NCI-H1694 (cell line): ENCODE measurements at regions not wholly inside any gene's neighbourhood (a gene's known extent, or its start where the extent isn't known, plus 50 kb on each side); places are given as distances from the start of the nearest gene placed in this dataset.
"Not testable (repeated sequence)": the region's sequence is repeated elsewhere in the genome, so short reads cannot be mapped to it uniquely, and the experiment has no call there.

Experiments
- DNase-seq: peaks from one replicate; lab custom pipeline; 2025; lab: John Stamatoyannopoulos, UW

DNA sequence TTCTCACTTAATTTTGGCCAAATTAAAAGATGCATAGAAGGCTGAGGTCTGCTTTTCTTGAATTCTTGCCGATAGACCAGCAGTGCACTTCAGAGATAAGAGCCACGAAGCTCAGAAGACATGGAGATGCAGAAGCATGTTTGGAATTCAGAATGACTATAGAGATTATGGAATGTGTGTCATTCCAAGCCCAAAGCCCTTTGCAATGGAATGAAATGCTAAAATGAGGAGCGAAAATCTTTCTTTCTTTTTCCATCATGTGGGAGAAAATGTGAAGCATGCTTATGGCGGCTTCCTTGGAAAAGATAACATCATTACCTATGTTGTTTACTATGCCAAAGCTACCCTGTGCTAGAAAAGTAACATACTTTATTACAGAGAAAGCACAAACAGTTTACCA, 257.0 kb upstream of the RNF32 start:
- DNase-seq = no peak

DNA sequence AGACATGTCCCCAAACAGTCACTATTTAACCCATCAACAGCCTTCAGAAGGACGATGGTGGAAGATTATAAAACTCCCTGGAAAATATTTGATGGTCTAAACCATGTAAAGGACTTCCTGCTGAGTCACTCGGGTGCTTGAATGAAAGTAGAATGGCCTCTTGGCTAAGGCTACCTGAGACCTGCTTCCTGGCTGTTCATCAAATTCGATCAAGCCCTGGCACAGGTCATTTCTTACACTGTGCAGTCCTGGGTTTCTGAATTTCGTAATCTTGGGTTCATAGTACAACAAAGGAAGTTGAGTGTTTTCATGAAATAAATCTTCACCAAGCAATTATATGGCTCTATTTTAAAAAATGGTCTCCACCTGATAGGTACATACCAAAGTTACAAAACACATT, 260.3 kb upstream of the RNF32 start:
- no peak for DNase-seq

DNA sequence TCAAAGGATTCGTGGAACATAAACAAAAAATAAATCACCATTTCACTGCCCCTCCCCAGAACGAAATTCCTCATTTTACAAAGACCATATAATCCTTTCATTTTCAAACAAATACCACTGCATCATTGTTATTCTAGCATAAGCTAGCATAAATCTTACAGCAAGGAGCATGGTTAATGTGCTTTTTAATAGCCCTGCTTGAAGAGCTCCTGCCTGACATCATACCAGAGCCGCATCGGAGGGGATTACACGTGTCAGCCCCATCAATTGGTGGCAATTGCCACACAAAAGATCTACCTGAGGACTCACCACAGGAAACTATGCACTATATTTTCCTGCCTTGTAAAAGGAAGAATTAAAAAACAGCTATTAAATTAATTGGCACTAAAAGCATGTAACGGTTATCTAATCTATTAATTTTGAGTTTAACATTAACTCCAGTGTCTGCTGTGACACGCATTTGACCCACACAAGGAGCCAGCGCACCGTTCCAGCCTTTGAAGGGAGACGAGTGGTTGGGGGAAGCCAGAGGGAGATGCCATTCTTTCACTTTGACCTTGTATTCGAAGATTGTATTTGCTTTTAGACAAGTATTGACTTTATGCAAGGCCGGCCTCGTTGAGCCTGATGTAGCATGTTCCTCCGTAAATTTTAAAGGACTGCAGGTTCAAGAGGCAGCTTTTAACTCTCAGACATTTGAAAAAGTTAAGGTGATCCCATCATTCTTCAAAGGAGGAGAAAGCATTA, 261.1 kb upstream of the RNF32 start:
- no peak for DNase-seq

DNA sequence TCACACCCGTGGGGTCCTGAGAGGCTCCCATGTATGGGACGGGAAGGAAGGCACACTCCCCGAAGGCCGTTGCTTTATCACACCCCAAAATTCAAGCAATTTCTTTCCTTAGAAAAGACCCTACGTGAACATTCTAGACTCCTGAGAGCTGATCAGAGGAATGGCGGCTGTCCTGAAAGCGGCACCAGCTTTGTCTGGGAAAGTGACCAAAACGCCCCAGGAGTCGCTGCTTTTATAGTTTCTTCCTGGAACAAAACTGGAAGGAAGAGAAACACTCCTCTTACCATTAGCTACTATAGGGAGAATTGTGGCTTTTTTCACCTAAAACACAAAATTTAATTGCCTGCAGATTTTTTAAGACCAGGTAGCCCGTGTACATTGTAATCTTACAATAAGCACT, 261.8 kb upstream of the RNF32 start:
- no peak for DNase-seq

DNA sequence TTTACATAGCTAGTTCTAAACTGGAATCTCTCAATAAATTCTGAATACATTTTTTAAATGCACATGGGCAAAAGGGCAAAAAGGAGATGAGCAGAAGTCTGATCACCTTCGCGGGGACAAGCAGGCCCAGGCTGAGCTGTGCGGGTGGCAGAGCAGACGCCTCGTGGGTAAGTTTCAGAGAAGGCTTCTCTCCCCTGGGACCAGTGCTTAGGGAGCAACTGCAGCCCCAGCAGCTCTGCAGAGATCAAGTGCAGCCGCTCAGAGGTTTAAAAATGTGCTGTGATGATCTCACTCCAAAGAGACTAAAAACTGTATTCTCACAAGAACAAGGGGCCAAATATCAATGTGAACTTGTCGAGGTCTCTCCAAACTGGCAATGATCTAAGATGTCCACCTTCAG, 264.3 kb upstream of the RNF32 start:
- DNase-seq = no peak

DNA sequence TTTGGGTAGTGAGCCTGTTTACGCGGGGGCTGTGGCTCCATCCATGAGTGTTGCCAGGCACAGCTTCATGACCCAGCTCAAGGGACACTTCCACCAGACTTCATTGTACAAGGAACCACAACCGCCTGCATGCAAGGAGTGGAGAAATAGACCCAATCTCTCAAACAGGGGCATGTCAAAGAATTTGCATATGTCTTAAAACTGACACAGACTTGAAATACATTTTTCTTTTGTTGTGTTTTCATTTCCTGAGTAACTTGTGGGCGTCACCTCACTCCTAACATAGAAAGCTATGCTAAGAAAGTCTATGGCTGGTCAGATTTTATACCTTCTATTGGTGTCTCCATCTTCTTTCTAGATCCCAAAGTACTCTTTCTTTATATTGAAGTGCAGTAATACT, 266.2 kb upstream of the RNF32 start:
- no peak for DNase-seq

DNA sequence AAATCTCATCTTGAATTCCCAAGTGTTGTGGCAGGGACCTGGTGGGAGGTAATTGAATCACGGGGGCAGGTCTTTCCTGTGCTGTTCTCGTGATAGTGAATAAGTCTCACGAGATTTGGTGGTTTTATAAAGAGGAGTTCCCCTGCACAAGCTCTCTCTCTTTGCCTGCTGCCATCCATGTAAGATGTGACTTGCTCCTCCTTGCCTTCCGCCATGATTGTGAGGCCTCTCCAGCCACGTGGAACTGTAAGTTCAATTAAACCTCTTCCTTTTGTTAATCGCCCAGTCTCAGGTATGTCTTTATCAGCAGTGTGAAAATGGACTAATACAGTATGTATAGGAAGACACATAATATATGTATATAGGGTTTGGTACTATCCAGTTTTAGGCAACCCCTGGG, 270.6 kb upstream of the RNF32 start:
- not testable (repeated sequence) for DNase-seq

DNA sequence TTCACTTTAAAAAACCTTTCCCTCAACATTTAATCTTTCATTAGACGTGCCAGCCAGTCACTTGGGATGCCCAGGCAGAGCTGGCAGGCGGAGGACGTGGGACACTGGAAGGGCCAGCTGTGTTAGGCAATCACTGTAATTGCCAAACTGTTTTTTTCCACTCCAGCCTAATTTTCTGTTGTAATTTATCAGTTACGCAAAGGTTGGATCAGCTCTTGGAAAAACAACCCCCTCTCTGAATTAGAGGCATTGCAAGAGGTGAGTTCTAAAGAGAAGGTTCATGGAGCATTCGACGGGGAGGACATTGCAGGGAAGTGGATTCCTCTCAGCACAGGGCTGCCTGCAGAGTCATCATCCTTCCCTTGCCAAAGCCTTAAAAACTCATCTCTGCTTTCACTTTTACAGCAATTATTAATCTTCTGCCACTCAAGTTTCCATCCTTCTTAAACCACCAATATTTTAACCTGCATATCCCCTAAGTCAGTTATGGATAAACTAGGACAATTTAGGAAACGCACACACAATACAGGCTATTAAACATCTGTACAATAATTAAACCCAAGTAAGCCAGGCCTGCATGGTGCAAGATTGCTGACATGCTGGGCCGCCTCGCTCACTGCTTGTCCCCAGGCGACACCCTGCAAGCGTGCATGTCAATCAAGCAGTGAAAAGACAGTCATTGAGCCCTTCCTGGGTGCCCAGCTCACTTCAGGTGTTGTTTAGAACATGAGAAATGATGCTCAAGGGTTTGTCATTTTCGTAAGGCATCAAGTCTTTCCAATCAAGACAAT, 272.3 kb upstream of the RNF32 start:
- no peak for DNase-seq

DNA sequence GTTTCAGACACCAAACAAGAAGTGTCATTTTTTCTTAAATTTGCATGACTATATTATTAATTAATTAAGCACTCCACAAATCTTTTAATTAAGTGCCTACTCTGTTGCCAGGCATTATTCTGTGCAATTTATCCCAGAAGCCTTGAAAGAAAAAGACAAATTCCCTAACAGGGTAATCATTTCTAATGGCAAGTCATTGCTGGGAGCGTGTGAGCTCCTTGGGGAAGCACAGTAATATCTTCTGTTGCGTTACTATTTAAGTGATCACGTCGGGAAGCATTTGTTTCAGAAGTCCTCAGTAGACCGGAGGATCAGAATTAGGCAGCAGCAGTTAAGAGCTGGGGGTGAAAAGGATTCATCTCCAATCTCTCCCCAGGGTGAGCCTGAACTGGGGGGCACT, 276.8 kb upstream of the RNF32 start:
- no peak for DNase-seq

DNA sequence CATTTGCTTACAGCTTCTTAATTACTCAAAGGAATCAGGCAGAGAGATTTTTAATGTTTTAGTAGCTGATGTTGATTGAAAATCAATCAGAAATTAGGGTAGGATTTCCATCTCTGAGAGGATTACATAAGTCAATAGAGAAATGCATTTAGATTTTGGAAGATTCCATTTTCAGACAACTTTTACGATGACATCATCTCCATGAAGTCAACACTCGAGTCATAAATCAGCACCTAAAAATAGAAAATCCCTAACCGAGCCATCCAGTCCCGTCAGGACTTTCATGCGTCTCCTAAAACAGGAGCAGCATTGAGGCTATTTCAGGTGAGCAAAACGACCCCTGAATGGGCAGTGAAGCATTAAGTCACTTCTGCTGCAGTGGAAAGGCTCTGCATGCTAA, 279.7 kb upstream of the RNF32 start:
- no peak for DNase-seq

DNA sequence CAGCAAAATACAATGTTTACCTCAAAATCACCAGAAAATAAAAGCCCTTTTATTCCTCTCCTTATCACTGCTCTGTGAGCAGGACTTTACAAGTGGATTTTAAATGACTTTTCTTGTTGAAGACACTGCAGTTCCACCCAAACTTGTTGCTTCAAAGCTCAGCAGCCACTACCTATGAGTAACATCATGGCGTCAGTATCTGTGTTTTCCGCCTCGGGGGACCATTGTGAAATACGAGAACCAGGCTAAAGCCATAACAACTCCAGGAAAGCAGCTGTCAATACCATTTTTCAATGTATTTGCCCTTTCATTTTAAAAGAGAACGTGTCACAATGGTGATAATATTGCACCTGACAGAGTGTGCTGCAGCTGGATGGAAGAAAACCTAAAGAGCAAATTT, 284.0 kb upstream of the RNF32 start:
- no peak for DNase-seq

DNA sequence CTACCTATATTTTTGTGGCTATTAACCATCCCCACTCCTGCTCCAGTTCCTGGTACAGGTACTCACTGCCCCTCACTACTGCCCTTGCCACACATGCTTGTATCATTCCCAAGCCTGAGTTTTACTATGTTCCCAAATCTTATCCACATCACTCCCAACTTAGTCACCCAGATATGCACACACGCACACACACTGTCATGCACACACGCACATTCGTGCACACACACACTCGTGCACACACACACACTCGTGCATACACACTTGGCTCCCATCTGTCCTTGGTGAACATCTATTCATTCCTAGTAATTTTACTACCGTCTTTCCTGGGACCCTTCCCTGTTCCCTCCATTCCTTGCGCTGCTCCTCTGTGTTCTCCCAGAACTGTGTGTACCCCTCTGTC, 287.2 kb upstream of the RNF32 start:
- DNase-seq = no peak

DNA sequence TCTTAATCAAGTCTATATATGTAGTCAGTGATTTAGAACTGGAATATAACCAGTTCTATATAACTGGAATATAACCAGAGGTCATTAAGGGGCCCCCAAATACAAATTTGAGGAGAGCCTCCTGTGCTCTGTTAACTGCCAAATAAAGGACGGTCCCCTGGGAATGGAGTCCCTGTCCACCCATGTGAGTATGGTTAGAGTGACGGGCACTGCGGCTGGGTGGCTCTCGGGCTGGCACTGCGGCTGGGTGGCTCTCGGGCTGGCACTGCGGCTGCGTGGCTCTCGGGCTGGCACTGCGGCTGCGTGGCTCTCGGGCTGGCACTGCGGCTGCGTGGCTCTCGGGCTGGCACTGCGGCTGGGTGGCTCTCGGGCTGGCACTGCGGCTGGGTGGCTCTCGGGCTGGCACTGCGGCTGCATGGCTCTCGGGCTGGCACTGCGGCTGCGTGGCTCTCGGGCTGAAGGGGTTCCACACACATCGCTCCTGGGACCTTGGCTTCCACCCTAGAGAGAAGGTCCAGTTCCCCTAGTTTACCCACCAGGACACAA, 292.8 kb upstream of the RNF32 start:
- DNase-seq = not testable (repeated sequence)

DNA sequence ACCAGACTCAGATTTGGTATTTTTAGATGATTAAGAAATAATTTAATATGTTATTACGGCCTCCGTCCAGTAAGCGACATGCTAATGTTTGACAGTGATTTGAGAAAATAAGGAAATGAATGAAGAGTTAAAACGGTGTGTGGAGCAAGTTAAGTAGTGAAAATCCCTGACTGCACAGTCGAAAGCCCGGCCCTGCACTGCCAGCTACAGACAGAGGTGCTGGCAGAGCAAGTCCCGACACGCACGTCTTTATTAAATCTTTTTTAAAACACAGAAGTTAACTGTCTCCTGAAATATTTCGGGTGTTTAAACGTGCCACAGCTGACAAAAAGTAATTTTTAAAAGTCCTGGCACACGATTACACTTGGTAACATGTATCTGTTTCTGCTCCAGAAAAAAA, 293.4 kb upstream of the RNF32 start:
- DNase-seq = no peak

DNA sequence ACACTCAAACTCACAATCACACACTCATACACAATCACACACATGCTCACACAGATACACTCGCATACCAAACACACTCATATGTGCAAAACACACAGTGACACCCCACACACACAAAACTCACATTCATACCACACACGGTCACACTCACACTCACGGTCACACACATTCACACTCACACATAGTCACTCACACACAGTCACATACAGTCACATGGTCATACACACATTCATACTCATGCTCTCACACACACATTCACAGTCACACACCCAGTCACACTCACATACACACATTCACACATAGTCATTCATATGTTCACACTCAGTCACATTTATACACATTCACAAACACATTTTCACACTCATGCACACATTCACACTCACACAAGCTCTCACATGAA, 296.0 kb upstream of the RNF32 start:
- no peak for DNase-seq

DNA sequence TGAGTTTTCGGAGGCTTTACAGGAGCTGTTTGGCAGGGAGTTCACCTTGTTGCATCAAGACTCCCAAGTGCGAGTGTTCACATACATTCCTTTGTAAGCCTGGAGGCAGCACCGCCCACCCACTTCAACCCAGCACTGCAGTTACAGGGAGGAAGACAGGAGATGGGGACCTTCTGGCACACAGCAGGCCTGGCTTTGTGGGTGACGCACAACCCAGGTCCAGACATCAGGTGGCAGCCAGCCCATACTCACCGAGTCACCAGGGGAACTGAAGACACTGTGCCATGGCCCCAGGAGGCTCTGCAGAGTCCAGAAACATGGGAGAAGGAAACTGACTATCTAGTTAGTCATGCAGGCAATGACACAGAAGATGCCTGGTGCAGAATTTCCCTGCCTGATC, 305.9 kb upstream of the RNF32 start:
- DNase-seq = no peak

DNA sequence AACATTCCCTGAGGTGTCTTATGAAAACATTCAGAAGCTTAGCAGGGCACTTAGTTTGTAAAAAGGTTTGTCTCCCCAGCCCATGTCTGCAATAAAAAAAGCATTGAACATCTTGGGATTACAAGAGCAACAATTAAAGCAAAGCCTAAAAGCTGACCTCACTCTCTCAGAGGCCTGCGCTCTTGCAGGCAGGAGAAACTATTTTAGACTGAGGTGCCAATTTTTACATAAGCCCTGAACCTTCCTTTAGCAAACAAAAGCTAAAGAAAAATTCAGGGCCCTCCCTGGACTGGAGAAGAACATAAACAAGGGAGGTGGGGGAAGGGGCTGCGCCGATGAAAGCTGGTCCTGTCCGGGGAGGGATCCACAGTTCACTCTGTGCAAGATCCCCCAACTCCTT, 312.7 kb upstream of the RNF32 start:
- no peak for DNase-seq

DNA sequence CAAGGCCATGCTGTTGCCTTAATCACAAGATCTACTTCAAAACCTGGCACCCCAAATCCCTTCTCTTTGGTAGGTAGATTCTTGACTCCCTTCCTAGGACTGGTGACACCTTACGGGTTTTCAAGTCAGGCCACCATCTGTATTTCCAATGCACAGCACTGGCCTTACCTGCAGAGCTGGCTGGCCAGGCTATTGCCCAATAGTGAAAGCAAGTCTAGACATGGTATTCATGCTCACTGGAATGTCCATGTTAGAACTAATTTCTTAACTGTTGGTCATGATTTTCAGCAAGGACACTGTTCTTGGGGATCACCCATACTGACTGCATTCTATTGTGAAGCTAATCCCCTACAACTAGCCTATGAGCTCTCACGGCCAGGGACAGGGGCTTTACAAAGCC, 313.1 kb upstream of the RNF32 start:
- no peak for DNase-seq

DNA sequence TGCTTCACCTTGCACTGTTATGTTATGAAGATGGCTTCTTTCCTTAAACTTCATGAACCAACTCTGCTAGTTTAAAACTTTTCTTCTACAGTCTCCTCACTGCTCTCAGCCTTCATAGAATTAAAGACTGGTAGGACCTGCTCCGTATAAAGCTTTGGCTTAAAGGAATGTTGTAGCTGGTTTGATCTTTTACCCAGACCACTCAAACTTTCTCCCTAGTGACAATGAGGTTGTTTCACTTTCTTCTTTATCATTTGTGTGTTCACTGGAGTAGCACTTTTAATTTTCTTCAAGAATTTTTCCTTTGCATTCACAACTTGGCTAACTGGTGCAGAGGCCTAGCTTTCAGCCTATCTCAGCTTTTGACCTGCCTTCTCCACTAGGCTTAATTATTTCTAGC, 316.4 kb upstream of the RNF32 start:
- no peak for DNase-seq

DNA sequence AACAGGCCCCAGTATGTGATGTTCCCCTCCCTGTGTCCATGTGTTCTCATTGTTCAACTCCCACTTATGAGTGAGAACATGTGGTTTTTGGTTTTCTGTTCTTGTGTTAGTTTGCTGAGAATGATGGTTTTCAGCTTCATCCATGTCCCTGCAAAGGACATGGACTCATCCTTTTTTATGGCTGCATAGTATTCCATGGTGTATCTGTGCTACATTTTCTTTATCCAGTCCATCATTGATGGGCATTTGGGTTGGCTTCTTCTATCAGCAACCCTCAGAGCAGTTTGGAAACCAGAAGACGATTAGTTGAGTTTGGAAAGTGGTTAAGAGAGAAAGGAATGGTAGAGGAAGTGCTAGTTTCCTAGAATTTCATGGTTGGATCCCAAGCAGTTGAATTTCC, 319.1 kb upstream of the RNF32 start:
- not testable (repeated sequence) for DNase-seq

DNA sequence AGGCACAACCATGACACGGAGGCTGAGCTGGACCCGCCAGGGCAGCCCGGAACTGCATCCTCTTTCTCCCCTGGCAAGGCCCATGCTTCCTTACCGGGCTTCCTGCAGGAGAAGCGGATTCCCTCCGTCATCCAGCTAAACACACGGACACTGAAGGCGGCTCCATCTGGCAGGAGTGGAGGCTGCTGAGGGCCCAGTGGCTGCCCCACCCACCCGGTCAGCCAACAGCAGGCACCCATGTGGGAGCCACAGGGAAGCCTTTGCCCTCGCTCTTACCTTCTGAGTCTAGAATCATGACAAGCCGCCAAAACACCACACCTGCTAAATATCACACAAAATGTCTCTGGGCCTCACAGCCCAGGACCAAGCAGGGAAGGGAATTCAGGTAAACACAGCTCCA, 321.6 kb upstream of the RNF32 start:
- DNase-seq = no peak

DNA sequence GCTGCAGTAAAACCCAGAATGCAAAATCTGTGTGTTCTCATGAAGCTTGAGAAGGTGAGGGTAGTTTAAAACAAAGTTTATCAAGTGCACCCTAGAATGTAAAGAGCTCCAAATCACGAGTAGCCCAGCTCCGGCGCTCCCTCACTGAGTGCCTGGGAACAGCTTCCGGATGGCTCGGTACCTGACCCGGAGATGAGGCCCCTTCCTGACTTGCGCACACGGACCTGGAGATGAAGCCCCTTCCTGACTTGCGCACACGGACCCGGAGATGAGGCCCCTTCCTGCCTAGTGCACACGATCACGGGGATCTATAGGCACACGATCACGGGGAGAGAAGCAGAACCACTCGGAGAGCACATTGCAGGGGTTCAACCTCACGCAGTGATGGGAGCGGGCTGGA, 322.1 kb upstream of the RNF32 start:
- no peak for DNase-seq

DNA sequence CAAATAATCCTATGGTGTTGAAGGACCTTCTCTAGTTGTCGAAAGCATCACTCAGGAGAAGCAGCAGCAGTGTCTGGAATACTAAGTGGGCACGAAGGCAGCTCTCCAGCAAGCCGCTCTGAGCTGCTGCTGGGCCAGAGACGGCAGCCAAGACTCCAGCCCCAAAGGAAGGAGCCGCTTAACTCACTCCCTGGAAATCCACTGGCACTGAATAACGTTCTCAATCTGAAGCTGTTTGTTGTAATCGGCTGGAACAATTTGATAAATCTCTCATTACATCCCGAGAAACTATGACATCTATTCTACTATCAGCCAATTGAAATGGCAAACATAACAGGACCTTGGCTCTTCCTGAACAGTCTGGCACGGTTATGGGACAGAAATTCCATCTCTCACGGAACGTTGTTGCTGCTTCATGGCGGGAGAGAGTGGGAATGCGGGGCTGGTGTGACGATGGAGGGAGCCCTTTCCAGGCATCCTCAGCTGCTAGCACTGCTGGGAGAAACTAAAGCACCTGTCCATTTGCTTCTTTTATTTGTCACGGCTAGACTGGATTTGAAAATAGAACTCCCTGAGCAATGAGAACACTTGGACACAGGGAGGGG, 331.5 kb upstream of the RNF32 start:
- no peak for DNase-seq
